WTC11 (cell line): ENCODE measurements at regions not wholly inside any gene's neighbourhood (a gene's known extent, or its start where the extent isn't known, plus 50 kb on each side); places are given as distances from the start of the nearest gene placed in this dataset.

ENCODE experiments used
- CREB1 ChIP-seq: sonication (generic); formaldehyde crosslinking; IDR thresholded peaks from 2 replicates; pipeline ENCODE4 v1.8.0; 2023; ENCODE audit warnings: mild to moderate bottlenecking, missing genetic modification reagents
- FOXP1 ChIP-seq: sonication (generic); formaldehyde crosslinking; IDR thresholded peaks from 2 replicates; pipeline ENCODE4 v1.8.0; 2022; ENCODE audit warnings: missing genetic modification reagents, mild to moderate bottlenecking, moderate library complexity, borderline replicate concordance
- IRF2 ChIP-seq: sonication (generic); formaldehyde crosslinking; IDR thresholded peaks from 2 replicates; pipeline ENCODE4 v1.8.0; 2022; ENCODE audit warnings: low read depth, missing genetic modification reagents, borderline replicate concordance
- MAX ChIP-seq: sonication (generic); formaldehyde crosslinking; IDR thresholded peaks from 2 replicates; pipeline ENCODE4 v1.8.0; 2022; ENCODE audit warnings: mild to moderate bottlenecking, missing genetic modification reagents
- NFYB ChIP-seq: sonication (generic); formaldehyde crosslinking; conservative IDR thresholded peaks from 2 replicates; pipeline ENCODE4 v1.8.0; 2022; ENCODE audit warnings: low read depth, missing genetic modification reagents
- SMAD3 ChIP-seq: sonication (generic); formaldehyde crosslinking; IDR thresholded peaks from 2 replicates; pipeline ENCODE4 v1.8.0; 2022; ENCODE audit warnings: missing genetic modification reagents, mild to moderate bottlenecking, borderline replicate concordance
- USF2 ChIP-seq: sonication (generic); formaldehyde crosslinking; IDR thresholded peaks from 2 replicates; pipeline ENCODE4 v1.8.1; 2023; ENCODE audit warnings: mild to moderate bottlenecking, missing genetic modification reagents, moderate library complexity
- ZBTB21 ChIP-seq: sonication (generic); formaldehyde crosslinking; IDR thresholded peaks from 2 replicates; pipeline ENCODE4 v1.8.1; 2023; ENCODE audit warnings: mild to moderate bottlenecking, missing genetic modification reagents, borderline replicate concordance
- TF ChIP-seq, protein P1 (sequence below): fragments of 200-600 bp; IDR thresholded peaks from 2 replicates; pipeline ENCODE4 v1.8.0; 2022; ENCODE audit warnings: antibody characterized with exemption
- TF ChIP-seq, protein P2 (sequence below): sonication (generic); formaldehyde crosslinking; IDR thresholded peaks from 2 replicates; pipeline ENCODE4 v1.8.1; 2022; ENCODE audit warnings: low read depth, missing genetic modification reagents, borderline replicate concordance
- TF ChIP-seq, protein P3 (sequence below): sonication (generic); formaldehyde crosslinking; IDR thresholded peaks from 2 replicates; pipeline ENCODE4 v1.8.1; 2023; ENCODE audit warnings: mild to moderate bottlenecking, missing genetic modification reagents
- TF ChIP-seq, protein P4 (sequence below): sonication (generic); formaldehyde crosslinking; IDR thresholded peaks from 2 replicates; pipeline ENCODE4 v1.8.1; 2023; ENCODE audit warnings: mild to moderate bottlenecking, missing genetic modification reagents, moderate library complexity

- TF ChIP-seq ZBTB21, result no peak
- TF ChIP-seq FOXP1 (CRISPR knock-in tag), result no peak
- no peak for TF ChIP-seq MAX (CRISPR knock-in tag)
- TF ChIP-seq SMAD3 (CRISPR knock-in tag), result no peak
- TF ChIP-seq, protein P1, sequence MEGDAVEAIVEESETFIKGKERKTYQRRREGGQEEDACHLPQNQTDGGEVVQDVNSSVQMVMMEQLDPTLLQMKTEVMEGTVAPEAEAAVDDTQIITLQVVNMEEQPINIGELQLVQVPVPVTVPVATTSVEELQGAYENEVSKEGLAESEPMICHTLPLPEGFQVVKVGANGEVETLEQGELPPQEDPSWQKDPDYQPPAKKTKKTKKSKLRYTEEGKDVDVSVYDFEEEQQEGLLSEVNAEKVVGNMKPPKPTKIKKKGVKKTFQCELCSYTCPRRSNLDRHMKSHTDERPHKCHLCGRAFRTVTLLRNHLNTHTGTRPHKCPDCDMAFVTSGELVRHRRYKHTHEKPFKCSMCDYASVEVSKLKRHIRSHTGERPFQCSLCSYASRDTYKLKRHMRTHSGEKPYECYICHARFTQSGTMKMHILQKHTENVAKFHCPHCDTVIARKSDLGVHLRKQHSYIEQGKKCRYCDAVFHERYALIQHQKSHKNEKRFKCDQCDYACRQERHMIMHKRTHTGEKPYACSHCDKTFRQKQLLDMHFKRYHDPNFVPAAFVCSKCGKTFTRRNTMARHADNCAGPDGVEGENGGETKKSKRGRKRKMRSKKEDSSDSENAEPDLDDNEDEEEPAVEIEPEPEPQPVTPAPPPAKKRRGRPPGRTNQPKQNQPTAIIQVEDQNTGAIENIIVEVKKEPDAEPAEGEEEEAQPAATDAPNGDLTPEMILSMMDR, result no peak
- TF ChIP-seq, protein P2, sequence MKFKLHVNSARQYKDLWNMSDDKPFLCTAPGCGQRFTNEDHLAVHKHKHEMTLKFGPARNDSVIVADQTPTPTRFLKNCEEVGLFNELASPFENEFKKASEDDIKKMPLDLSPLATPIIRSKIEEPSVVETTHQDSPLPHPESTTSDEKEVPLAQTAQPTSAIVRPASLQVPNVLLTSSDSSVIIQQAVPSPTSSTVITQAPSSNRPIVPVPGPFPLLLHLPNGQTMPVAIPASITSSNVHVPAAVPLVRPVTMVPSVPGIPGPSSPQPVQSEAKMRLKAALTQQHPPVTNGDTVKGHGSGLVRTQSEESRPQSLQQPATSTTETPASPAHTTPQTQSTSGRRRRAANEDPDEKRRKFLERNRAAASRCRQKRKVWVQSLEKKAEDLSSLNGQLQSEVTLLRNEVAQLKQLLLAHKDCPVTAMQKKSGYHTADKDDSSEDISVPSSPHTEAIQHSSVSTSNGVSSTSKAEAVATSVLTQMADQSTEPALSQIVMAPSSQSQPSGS (CRISPR knock-in tag), result no peak
- no peak for TF ChIP-seq IRF2
- TF ChIP-seq CREB1, result no peak
- TF ChIP-seq, protein P3, sequence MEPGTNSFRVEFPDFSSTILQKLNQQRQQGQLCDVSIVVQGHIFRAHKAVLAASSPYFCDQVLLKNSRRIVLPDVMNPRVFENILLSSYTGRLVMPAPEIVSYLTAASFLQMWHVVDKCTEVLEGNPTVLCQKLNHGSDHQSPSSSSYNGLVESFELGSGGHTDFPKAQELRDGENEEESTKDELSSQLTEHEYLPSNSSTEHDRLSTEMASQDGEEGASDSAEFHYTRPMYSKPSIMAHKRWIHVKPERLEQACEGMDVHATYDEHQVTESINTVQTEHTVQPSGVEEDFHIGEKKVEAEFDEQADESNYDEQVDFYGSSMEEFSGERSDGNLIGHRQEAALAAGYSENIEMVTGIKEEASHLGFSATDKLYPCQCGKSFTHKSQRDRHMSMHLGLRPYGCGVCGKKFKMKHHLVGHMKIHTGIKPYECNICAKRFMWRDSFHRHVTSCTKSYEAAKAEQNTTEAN (CRISPR knock-in tag), result no peak
- no peak for TF ChIP-seq NFYB (CRISPR knock-in tag)
- TF ChIP-seq USF2 (CRISPR knock-in tag), result no peak
- TF ChIP-seq, protein P4, sequence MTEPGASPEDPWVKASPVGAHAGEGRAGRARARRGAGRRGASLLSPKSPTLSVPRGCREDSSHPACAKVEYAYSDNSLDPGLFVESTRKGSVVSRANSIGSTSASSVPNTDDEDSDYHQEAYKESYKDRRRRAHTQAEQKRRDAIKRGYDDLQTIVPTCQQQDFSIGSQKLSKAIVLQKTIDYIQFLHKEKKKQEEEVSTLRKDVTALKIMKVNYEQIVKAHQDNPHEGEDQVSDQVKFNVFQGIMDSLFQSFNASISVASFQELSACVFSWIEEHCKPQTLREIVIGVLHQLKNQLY, result no peak
Observed at GRCh38 chr9:86591472-86591871, 237.3 kb upstream of the TUT7 start.
